Stomach smooth muscle (tissue), 2 donors: ENCODE measurements at regions not wholly inside any gene's neighbourhood (a gene's known extent, or its start where the extent isn't known, plus 50 kb on each side); places are given as distances from the start of the nearest gene placed in this dataset.
"Not testable (repeated sequence)": the region's sequence is repeated elsewhere in the genome, so short reads cannot be mapped to it uniquely, and the experiment has no call there.

ENCODE experiments used
- H3K27ac ChIP-seq: one replicate; pipeline ENCODE4 v1.7.0; 2013; ENCODE audit warnings: mild to moderate bottlenecking, low read length, inconsistent platforms
- H3K27me3 ChIP-seq, 2 donors: one replicate each; pipeline ENCODE4 v1.7.0; 2013; ENCODE audit warnings: low read length in 2 of 2; ENCODE audit not compliant: insufficient read depth in 2 of 2, control insufficient read depth in 1 of 2
- H3K36me3 ChIP-seq, 2 donors: one replicate each; pipeline ENCODE4 v1.7.0; 2013; ENCODE audit warnings: low read length in 2 of 2; ENCODE audit not compliant: control insufficient read depth in 2 of 2, insufficient read depth in 2 of 2
- H3K4me1 ChIP-seq: one replicate; pipeline ENCODE4 v1.7.0; 2013; ENCODE audit warnings: low read length; ENCODE audit not compliant: control insufficient read depth, insufficient read depth
- H3K4me3 ChIP-seq, 2 donors: one replicate each; pipeline ENCODE4 v1.7.0; 2013; ENCODE audit warnings: low read length in 2 of 2
- H3K9ac ChIP-seq, 2 donors: one replicate each; pipeline ENCODE4 v1.7.0; 2013; ENCODE audit warnings: low read length in 2 of 2, mild to moderate bottlenecking in 1 of 2
- H3K9me3 ChIP-seq, 2 donors: one replicate each; pipeline ENCODE4 v1.7.0; 2013; ENCODE audit warnings: low read length in 2 of 2; ENCODE audit not compliant: control insufficient read depth in 2 of 2
- donor health status: healthy.
- donor health status: Pancreatic carcinoma.

DNA sequence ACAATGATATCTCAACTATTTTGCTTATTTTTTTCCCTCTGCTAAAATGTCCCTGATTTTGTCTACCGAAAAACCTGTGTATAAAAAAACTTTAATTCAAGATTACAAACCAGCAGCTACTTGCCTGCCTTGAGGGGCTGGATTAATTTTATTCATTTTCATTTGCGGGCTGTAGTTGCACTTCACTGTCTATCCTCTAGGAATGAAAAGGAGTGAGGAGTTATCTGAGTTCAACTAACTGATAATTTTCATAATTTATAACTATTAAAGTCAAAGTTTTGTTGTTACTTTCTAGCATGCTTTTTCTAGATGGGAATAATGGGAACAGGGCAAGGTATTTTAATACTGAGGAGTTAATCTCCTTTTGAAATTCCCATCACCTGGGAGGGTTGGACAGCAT is 50.3 kb upstream of the AGTPBP1 start:
- H3K27me3 ChIP-seq, H3K27ac ChIP-seq, H3K4me3 ChIP-seq, H3K4me1 ChIP-seq, H3K9me3 ChIP-seq, H3K36me3 ChIP-seq, H3K9ac ChIP-seq: not testable (repeated sequence)

GRCh38 chr9:85802978-85803695 is 61.4 kb upstream of the AGTPBP1 start:
- peaks cover 12% of the 10 kb centered on the region for H3K4me1 ChIP-seq
- H3K36me3 ChIP-seq, H3K9ac ChIP-seq, H3K9me3 ChIP-seq, H3K27me3 ChIP-seq, H3K4me3 ChIP-seq, H3K27ac ChIP-seq: not testable (repeated sequence)

DNA sequence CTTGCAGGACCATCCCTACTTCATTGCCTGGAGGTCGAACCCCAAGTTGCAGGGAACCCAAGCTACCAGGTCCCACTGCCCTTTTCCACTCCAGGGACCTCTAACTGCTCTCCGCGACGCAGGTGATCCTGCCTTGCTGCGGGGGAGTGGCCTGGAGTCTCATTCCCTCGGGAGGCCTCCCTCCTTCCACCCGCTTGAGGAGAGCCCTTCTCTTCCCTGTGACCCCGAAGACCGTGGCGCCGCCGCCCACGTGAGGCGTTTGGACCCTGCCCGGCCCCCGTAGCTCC is 63.0 kb upstream of the AGTPBP1 start:
- H3K27me3 ChIP-seq, H3K9me3 ChIP-seq, H3K36me3 ChIP-seq: not testable (repeated sequence)
- peak overlapping the region; percentile 46 to 66 for H3K4me3 ChIP-seq
- peak overlapping the region; percentile 38 to 58 for H3K9ac ChIP-seq
- H3K27ac ChIP-seq, result peak overlapping the region; percentile 62
- H3K4me1 ChIP-seq, result peaks cover 12% of the 10 kb centered on the region

DNA sequence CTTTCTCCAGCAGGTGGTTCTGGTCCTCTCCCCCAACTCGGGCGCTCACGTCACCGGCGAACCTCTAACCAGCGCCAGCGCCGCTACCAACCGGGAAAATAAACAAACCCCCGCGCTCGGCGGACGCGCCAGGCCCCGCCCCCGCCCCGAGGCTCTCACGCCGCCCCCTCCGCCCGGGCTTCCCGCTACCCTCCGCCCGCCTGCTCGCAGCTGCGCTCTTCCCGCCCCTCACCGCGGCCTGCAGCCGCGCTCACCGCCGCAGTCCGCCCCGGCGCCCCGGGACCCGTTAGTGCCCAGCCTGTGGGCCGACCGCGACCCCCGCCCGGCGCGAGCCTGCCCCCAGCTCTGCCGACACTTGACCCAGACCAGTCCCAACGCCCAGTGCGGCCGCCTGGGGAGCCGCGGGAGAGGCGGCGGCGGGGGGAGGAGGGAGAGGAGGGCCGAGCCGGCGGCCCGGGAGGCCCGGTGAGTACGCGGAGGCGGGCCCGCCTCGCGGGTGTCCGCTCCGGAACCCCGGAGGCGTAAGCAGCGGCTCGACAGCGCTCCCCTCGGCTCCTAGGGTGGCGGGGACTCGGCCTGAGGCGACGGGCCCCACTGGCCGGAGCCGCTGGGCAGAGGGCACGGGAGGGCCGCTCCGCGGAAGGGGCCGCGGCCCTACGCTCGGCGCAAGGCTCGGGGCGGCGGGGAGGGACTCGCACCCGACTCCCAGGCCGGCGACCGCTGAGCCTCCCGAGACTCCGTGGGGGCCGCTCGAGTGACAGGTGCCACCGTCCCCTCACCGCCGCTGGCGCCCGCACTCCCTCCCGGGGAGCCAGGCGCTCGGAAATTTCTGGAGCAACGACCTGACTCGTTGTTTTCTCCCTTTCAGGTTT is 63.6 kb upstream of the AGTPBP1 start:
- Histone ChIP-seq H3K4me1 (peaks cover 12% of the 10 kb centered on the region), H3K9ac (peak overlapping the region; percentile 80 to 89), H3K27ac (peak overlapping the region; percentile 71), H3K4me3 (peak overlapping the region; percentile 69 to 77)
- not testable (repeated sequence) for H3K36me3 ChIP-seq, H3K9me3 ChIP-seq, H3K27me3 ChIP-seq

DNA sequence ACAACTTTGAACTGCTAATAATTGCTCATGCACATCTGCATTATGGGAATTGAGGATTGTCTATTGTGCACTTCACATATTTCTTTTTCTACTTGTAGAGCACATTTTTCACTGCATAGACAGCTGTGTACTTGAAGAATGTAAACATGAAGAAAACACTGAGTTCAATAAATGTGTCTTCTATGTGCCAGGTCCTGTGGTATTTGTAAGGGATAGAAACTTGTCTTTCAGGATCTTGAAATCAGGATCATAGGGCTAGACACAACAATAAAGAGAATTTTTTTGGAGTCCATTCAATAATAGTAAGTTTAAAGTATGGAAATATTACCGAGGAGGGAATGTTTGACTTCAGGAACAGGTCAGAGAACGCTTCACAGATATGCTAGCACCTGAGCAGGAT is 66.6 kb upstream of the AGTPBP1 start:
- not testable (repeated sequence) for H3K9me3 ChIP-seq, H3K4me3 ChIP-seq, H3K27me3 ChIP-seq, H3K36me3 ChIP-seq, H3K27ac ChIP-seq, H3K9ac ChIP-seq
- peaks cover 12% of the 10 kb centered on the region for H3K4me1 ChIP-seq

- H3K27me3 ChIP-seq, H3K4me1 ChIP-seq, H3K4me3 ChIP-seq, H3K9me3 ChIP-seq, H3K27ac ChIP-seq, H3K36me3 ChIP-seq, H3K9ac ChIP-seq: not testable (repeated sequence)
Measured at GRCh38 chr9:85813388-85813787, 71.6 kb upstream of the AGTPBP1 start.

- not testable (repeated sequence) for H3K4me3 ChIP-seq, H3K36me3 ChIP-seq, H3K9me3 ChIP-seq, H3K27me3 ChIP-seq, H3K4me1 ChIP-seq, H3K27ac ChIP-seq, H3K9ac ChIP-seq
Measured at GRCh38 chr9:85814800-85815199, 73.0 kb upstream of the AGTPBP1 start.

- not testable (repeated sequence) for H3K9ac ChIP-seq, H3K9me3 ChIP-seq, H3K36me3 ChIP-seq, H3K4me1 ChIP-seq, H3K27ac ChIP-seq, H3K27me3 ChIP-seq, H3K4me3 ChIP-seq
Measured at GRCh38 chr9:85818971-85819370, 77.2 kb upstream of the AGTPBP1 start.

DNA sequence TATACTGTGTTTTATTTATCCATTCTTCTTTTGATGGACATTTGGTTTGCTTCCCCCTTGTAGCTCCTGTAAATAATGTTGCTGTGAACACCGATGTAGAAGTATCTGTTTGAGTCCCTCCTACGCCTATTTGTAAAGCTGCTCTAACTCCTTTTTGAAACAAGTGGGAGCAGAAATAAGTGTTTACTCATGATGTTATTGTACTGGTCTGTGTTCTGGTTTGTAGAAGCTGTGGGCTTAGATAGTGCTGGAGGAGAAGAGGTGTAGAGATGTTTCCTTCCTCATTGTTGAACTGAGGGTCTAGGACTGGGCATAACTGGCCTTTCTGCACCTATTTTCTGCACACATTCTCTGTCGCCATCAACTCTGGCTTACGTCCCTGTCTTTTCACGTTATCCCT is 78.8 kb upstream of the AGTPBP1 start:
- not testable (repeated sequence) for H3K9ac ChIP-seq, H3K27me3 ChIP-seq, H3K36me3 ChIP-seq, H3K4me3 ChIP-seq, H3K4me1 ChIP-seq, H3K9me3 ChIP-seq, H3K27ac ChIP-seq

DNA sequence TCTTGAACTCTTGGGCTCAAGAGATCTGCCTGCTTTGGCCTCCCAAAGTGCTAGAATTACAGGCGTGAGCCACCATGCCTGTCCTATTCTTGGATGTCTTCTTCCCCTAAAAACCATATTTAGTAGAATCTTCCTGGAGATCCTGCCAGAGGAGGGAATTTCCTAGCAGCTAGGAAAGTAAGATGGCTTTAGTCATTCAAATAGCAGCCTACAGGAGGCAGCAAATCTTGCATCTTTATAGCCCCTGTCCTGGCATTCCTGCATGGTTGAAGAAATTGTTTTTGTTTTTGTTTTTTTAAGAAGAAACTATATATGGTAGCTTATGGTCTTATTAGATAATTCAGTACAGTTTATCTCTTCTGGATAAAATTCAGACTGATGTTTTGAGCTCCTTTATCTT is 83.2 kb upstream of the AGTPBP1 start:
- H3K36me3 ChIP-seq, H3K9ac ChIP-seq, H3K27me3 ChIP-seq, H3K9me3 ChIP-seq, H3K4me1 ChIP-seq, H3K4me3 ChIP-seq, H3K27ac ChIP-seq: not testable (repeated sequence)

- H3K4me3 ChIP-seq, H3K9me3 ChIP-seq, H3K27me3 ChIP-seq, H3K4me1 ChIP-seq, H3K9ac ChIP-seq, H3K27ac ChIP-seq, H3K36me3 ChIP-seq: not testable (repeated sequence)
Measured at GRCh38 chr9:85834591-85834990, 92.8 kb upstream of the AGTPBP1 start.
